ENCODE measurements at regions not wholly inside any gene's neighbourhood (a gene's known extent, or its start where the extent isn't known, plus 50 kb on each side); places are given as distances from the start of the nearest gene placed in this dataset.

- Histone ChIP-seq H3K9ac (ENCODE audit: low read depth in 1 of 3, low read length in 3 of 3) (no peak overlapping the region), H3K4me3 (ENCODE audit: low read length in 3 of 3) (no peak overlapping the region), H3K27me3 (ENCODE audit: control insufficient read depth in 3 of 3, insufficient read depth in 3 of 3, low read length in 3 of 3) (peaks cover 11 to 33% (median 15%) of the 10 kb centered on the region in 3 donors), H3K27ac (ENCODE audit: low read depth, low read length) (no peak overlapping the region), H3K36me3 (ENCODE audit: control insufficient read depth in 3 of 3, insufficient read depth in 3 of 3, low read length in 3 of 3) (no peaks in the 10 kb centered on the region), H3K9me3 (ENCODE audit: control insufficient read depth in 3 of 3, low read length in 3 of 3) (peaks cover 0 to 2% (median 0%) of the 10 kb centered on the region in 3 donors), H3K4me1 (ENCODE audit: control insufficient read depth in 3 of 3, insufficient read depth in 3 of 3, low read length in 3 of 3) (no peaks in the 10 kb centered on the region)
These were observed 164.2 kb upstream of the LHX1 start for GRCh38 chr17:36773039-36773438.

DNA sequence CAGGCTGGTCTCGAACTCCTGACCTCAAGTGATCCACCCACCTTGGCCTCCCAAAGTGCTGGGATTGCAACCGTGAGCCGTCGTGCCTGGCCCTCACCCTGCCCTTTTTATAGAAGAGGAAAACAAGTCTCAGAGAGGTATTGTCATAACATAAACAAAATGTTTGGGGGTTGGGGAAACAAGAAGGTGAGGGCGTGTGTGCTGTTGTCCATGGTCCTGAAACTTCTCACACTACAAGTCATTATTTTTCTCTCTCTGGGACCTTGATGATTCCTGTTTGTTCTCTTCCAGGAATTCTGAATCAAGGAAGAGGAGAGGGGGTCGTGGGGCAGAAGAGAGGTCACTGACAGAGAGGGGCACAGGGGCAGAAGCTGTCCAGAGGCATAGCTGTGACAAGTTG is 160.2 kb upstream of the LHX1 start:
- H3K27me3 ChIP-seq (ENCODE audit: control insufficient read depth in 3 of 3, insufficient read depth in 3 of 3, low read length in 3 of 3), result peaks cover 17 to 32% (median 27%) of the 10 kb centered on the region in 3 donors
- no peaks in the 10 kb centered on the region for H3K4me1 ChIP-seq (ENCODE audit: control insufficient read depth in 3 of 3, insufficient read depth in 3 of 3, low read length in 3 of 3)
- H3K9me3 ChIP-seq (ENCODE audit: control insufficient read depth in 3 of 3, low read length in 3 of 3), result peaks cover 0 to 2% (median 0%) of the 10 kb centered on the region in 3 donors
- H3K36me3 ChIP-seq (ENCODE audit: control insufficient read depth in 3 of 3, insufficient read depth in 3 of 3, low read length in 3 of 3), result no peaks in the 10 kb centered on the region
- H3K4me3 ChIP-seq (ENCODE audit: low read length in 3 of 3), result no peak overlapping the region
- no peak overlapping the region for H3K27ac ChIP-seq (ENCODE audit: low read depth, low read length)
- H3K9ac ChIP-seq (ENCODE audit: low read depth in 1 of 3, low read length in 3 of 3), result no peak overlapping the region

DNA sequence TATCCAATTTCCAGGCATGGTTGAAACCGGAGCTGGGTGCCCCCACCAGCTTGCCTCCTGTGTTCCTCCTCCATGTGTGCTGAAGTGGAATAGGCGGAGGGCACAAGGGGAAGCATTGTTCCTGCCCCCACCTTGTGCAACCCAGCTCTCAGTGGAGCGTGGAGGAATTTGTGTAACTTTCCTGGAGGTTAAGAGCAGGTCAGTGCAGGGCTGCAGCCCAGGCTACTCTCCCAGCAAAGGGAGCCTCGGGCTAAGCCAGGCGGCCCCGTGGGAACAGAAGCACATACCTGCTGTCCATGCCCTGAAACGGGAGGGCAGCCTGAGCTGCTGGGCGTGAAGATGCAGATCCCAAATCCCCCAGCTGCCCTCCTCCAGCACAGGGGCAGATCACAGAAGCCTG is 158.8 kb upstream of the LHX1 start:
- Histone ChIP-seq H3K9ac (ENCODE audit: low read depth in 1 of 3, low read length in 3 of 3) (no peak overlapping the region), H3K36me3 (ENCODE audit: control insufficient read depth in 3 of 3, insufficient read depth in 3 of 3, low read length in 3 of 3) (no peaks in the 10 kb centered on the region), H3K9me3 (ENCODE audit: control insufficient read depth in 3 of 3, low read length in 3 of 3) (peaks cover 0 to 2% (median 0%) of the 10 kb centered on the region in 3 donors), H3K4me1 (ENCODE audit: control insufficient read depth in 3 of 3, insufficient read depth in 3 of 3, low read length in 3 of 3) (no peaks in the 10 kb centered on the region), H3K27me3 (ENCODE audit: control insufficient read depth in 3 of 3, insufficient read depth in 3 of 3, low read length in 3 of 3) (peaks cover 16 to 40% (median 40%) of the 10 kb centered on the region in 3 donors), H3K4me3 (ENCODE audit: low read length in 3 of 3) (no peak overlapping the region), H3K27ac (ENCODE audit: low read depth, low read length) (no peak overlapping the region)

- H3K36me3 ChIP-seq (ENCODE audit: control insufficient read depth in 3 of 3, insufficient read depth in 3 of 3, low read length in 3 of 3), result no peaks in the 10 kb centered on the region
- H3K27me3 ChIP-seq (ENCODE audit: control insufficient read depth in 3 of 3, insufficient read depth in 3 of 3, low read length in 3 of 3), result peaks cover 19 to 50% (median 44%) of the 10 kb centered on the region in 3 donors
- no peak overlapping the region for H3K4me3 ChIP-seq (ENCODE audit: low read length in 3 of 3)
- no peak overlapping the region for H3K27ac ChIP-seq (ENCODE audit: low read depth, low read length)
- no peak overlapping the region for H3K9ac ChIP-seq (ENCODE audit: low read depth in 1 of 3, low read length in 3 of 3)
- no peaks in the 10 kb centered on the region for H3K4me1 ChIP-seq (ENCODE audit: control insufficient read depth in 3 of 3, insufficient read depth in 3 of 3, low read length in 3 of 3)
- peaks cover 0 to 2% (median 0%) of the 10 kb centered on the region in 3 donors for H3K9me3 ChIP-seq (ENCODE audit: control insufficient read depth in 3 of 3, low read length in 3 of 3)
These were observed 157.7 kb upstream of the LHX1 start for GRCh38 chr17:36779550-36779949.

DNA sequence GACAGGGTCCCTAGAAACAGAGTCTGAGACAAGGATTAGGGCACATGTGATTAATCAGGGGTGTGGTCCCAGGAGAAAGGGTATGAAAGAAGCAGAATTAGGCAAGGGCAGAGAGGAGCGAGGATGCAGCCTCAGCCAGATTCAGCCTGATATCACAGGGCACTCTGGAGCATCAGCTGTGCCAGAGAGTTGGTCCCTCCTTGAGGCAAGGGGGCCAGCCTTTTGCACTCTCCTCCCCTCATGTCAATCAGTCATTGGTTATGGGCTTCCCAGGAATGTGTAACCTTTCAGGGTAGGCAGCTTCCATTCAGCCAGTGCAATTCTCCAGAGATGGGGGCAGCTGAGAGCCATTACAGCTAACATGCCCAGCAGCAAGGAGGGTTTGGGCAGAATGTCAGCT is 152.6 kb upstream of the LHX1 start:
- Histone ChIP-seq H3K36me3 (ENCODE audit: control insufficient read depth in 3 of 3, insufficient read depth in 3 of 3, low read length in 3 of 3) (no peaks in the 10 kb centered on the region), H3K27ac (ENCODE audit: low read depth, low read length) (no peak overlapping the region), H3K9me3 (ENCODE audit: control insufficient read depth in 3 of 3, low read length in 3 of 3) (no peaks in the 10 kb centered on the region), H3K9ac (ENCODE audit: low read depth in 1 of 3, low read length in 3 of 3) (no peak overlapping the region), H3K4me1 (ENCODE audit: control insufficient read depth in 3 of 3, insufficient read depth in 3 of 3, low read length in 3 of 3) (no peaks in the 10 kb centered on the region), H3K4me3 (ENCODE audit: low read length in 3 of 3) (no peak overlapping the region), H3K27me3 (ENCODE audit: control insufficient read depth in 3 of 3, insufficient read depth in 3 of 3, low read length in 3 of 3) (peaks cover 20 to 45% (median 33%) of the 10 kb centered on the region in 3 donors)

DNA sequence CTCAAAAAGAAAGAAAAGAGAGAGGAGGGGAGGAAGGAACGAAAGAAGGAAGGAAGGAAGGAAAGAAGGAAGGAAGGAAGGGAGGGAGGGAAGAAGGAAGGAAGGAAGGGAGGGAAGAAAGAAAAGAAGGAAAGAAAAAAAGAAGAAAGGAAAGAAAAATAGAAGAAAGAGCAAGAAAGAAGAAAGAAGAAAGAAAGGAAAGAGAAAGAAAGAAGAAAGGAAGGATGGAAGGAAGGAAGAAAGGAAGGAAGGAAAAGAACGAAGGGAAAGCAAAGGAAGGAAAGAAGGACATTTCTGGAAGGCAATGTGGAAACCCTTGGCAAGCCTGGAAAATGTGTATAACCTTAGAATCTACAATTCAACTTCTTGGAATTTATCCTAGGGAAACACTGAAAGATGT is 150.4 kb upstream of the LHX1 start:
- Histone ChIP-seq H3K36me3 (ENCODE audit: control insufficient read depth in 3 of 3, insufficient read depth in 3 of 3, low read length in 3 of 3) (no peaks in the 10 kb centered on the region), H3K4me1 (ENCODE audit: control insufficient read depth in 3 of 3, insufficient read depth in 3 of 3, low read length in 3 of 3) (no peaks in the 10 kb centered on the region), H3K9ac (ENCODE audit: low read depth in 1 of 3, low read length in 3 of 3) (no peak overlapping the region), H3K27ac (ENCODE audit: low read depth, low read length) (no peak overlapping the region), H3K4me3 (ENCODE audit: low read length in 3 of 3) (no peak overlapping the region), H3K9me3 (ENCODE audit: control insufficient read depth in 3 of 3, low read length in 3 of 3) (no peaks in the 10 kb centered on the region), H3K27me3 (ENCODE audit: control insufficient read depth in 3 of 3, insufficient read depth in 3 of 3, low read length in 3 of 3) (peaks cover 30 to 53% (median 44%) of the 10 kb centered on the region in 3 donors)

DNA sequence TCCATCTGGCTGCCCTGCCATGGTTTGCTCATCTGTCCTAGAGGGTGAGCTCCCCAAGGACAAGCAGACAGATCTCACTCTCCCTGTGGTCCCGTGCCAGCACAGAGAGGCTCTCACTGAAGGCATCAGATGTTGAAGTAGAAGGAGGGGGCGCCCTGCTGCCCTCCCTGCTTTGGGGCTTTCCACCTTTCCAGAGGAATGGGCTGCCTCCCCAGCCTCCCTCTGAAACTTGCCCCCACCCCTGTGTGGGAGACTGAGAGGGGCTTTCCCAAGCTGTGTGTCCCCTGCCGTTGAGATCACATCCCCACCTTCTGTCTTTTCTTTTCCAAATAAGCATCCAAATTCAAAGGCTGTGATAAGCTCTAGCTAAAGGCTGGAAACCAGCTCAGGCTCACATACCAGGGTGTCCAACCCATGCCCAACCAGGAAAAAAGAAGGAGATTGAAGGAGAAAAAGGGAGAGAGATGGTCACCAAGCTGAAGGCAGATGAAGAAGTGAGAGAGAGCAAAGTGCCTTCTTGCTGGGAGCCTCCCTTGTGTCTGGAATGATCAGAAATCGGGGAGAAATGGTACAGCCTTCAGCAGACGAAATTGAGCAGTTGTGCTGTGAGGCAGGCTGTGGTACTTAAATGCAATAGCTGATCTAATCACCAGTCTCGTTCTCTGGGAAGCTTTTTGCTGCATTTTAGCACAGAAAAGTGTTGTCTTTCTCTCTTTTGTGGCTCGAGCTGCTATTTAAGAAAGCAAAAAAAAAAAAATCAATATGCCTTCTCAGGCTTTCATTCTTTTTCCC is 145.9 kb upstream of the LHX1 start:
- Histone ChIP-seq H3K27ac (ENCODE audit: low read depth, low read length) (no peak overlapping the region), H3K9me3 (ENCODE audit: control insufficient read depth in 3 of 3, low read length in 3 of 3) (no peaks in the 10 kb centered on the region), H3K36me3 (ENCODE audit: control insufficient read depth in 3 of 3, insufficient read depth in 3 of 3, low read length in 3 of 3) (no peaks in the 10 kb centered on the region), H3K4me1 (ENCODE audit: control insufficient read depth in 3 of 3, insufficient read depth in 3 of 3, low read length in 3 of 3) (no peaks in the 10 kb centered on the region), H3K27me3 (ENCODE audit: control insufficient read depth in 3 of 3, insufficient read depth in 3 of 3, low read length in 3 of 3) (peaks cover 25 to 28% (median 26%) of the 10 kb centered on the region in 3 donors), H3K9ac (ENCODE audit: low read depth in 1 of 3, low read length in 3 of 3) (no peak overlapping the region), H3K4me3 (ENCODE audit: low read length in 3 of 3) (no peak overlapping the region)

DNA sequence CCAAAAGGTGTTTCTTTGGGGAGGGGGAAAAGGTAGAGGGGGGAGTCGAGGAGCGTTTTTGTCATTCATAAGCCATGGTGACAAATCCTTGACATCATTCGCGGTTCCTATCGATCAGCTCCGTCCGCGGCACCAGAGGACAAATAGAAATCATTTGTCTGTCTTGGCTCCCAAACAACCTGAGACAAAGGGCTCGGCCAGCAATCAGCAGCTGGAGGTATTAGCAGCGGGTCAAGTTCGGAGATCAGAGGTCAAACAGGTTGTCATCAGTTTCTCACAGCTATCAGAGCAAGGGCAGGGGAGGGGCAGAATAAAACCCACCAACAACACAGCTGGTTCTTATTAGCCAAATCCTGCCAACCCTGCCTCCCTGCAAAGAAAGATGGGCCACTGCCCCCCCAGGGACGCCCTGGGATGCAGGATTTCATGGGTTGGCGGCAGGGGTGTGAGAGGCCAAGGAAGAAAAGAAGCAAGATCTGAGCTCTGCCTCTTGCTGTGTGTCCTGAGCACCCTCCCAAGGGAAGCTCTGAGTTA is 145.3 kb upstream of the LHX1 start:
- Histone ChIP-seq H3K9me3 (ENCODE audit: control insufficient read depth in 3 of 3, low read length in 3 of 3) (no peaks in the 10 kb centered on the region), H3K27me3 (ENCODE audit: control insufficient read depth in 3 of 3, insufficient read depth in 3 of 3, low read length in 3 of 3) (peaks cover 25 to 28% (median 26%) of the 10 kb centered on the region in 3 donors), H3K27ac (ENCODE audit: low read depth, low read length) (no peak overlapping the region), H3K9ac (ENCODE audit: low read depth in 1 of 3, low read length in 3 of 3) (no peak overlapping the region), H3K36me3 (ENCODE audit: control insufficient read depth in 3 of 3, insufficient read depth in 3 of 3, low read length in 3 of 3) (no peaks in the 10 kb centered on the region), H3K4me1 (ENCODE audit: control insufficient read depth in 3 of 3, insufficient read depth in 3 of 3, low read length in 3 of 3) (no peaks in the 10 kb centered on the region), H3K4me3 (ENCODE audit: low read length in 3 of 3) (no peak overlapping the region)

GRCh38 chr17:36792849-36793248 is 144.4 kb upstream of the LHX1 start:
- Histone ChIP-seq H3K36me3 (ENCODE audit: control insufficient read depth in 3 of 3, insufficient read depth in 3 of 3, low read length in 3 of 3) (no peaks in the 10 kb centered on the region), H3K4me3 (ENCODE audit: low read length in 3 of 3) (no peak overlapping the region), H3K9ac (ENCODE audit: low read depth in 1 of 3, low read length in 3 of 3) (no peak overlapping the region), H3K4me1 (ENCODE audit: control insufficient read depth in 3 of 3, insufficient read depth in 3 of 3, low read length in 3 of 3) (no peaks in the 10 kb centered on the region), H3K9me3 (ENCODE audit: control insufficient read depth in 3 of 3, low read length in 3 of 3) (peaks cover 0 to 3% (median 2%) of the 10 kb centered on the region in 3 donors), H3K27ac (ENCODE audit: low read depth, low read length) (no peak overlapping the region), H3K27me3 (ENCODE audit: control insufficient read depth in 3 of 3, insufficient read depth in 3 of 3, low read length in 3 of 3) (peaks cover 25 to 28% (median 26%) of the 10 kb centered on the region in 3 donors)

DNA sequence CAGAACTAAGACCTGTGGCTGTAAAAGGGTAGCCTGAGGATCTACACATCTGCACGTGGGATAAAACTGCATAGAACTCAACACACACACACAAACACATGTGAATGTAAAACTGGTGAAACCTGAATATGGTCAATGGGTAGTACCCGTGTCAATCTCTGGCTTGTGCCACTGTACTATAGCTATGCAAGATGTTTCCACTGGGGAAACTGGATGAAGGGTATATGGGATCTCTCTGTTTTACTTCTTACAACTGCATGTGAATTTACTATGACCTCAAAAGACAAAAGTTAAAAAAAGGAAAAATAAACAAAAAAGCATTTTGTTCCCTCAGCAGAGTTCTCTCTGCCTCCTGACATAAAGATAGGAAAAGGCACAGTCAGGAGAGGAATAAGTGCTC is 143.3 kb upstream of the LHX1 start:
- Histone ChIP-seq H3K36me3 (ENCODE audit: control insufficient read depth in 3 of 3, insufficient read depth in 3 of 3, low read length in 3 of 3) (no peaks in the 10 kb centered on the region), H3K27ac (ENCODE audit: low read depth, low read length) (no peak overlapping the region), H3K27me3 (ENCODE audit: control insufficient read depth in 3 of 3, insufficient read depth in 3 of 3, low read length in 3 of 3) (peaks cover 25 to 28% (median 26%) of the 10 kb centered on the region in 3 donors), H3K9me3 (ENCODE audit: control insufficient read depth in 3 of 3, low read length in 3 of 3) (peaks cover 0 to 3% (median 2%) of the 10 kb centered on the region in 3 donors), H3K4me1 (ENCODE audit: control insufficient read depth in 3 of 3, insufficient read depth in 3 of 3, low read length in 3 of 3) (no peaks in the 10 kb centered on the region), H3K9ac (ENCODE audit: low read depth in 1 of 3, low read length in 3 of 3) (no peak overlapping the region), H3K4me3 (ENCODE audit: low read length in 3 of 3) (no peak overlapping the region)

Measured in skeletal muscle tissue (tissue), 3 donors.